K562 (cell line): ENCODE measurements at regions not wholly inside any gene's neighbourhood (a gene's known extent, or its start where the extent isn't known, plus 50 kb on each side); places are given as distances from the start of the nearest gene placed in this dataset.

Experiments used
- CTCF ChIP-seq, 3 experiments: IDR thresholded peaks in 2 of 3; conservative IDR thresholded peaks in 1 of 3; 2 replicates each; pipeline ENCODE4 v1.5.1; 2011 to 2012; ENCODE audit warnings: low read length in 3 of 3, mild to moderate bottlenecking in 3 of 3, control low read depth in 2 of 3, improper control_type of control experiment in 1 of 3, inconsistent platforms in 1 of 3, low read depth in 1 of 3, mixed read lengths in 1 of 3, moderate library complexity in 1 of 3; ENCODE audit not compliant: insufficient read depth in 2 of 3
- ETS2 ChIP-seq: IDR thresholded peaks from 2 replicates; pipeline ENCODE4 v1.6.1; 2016; ENCODE audit warnings: borderline replicate concordance, missing genetic modification characterization, mild to moderate bottlenecking, moderate library complexity, missing compliant biosample characterization; ENCODE audit not compliant: poor library complexity, severe bottlenecking
- MAFK ChIP-seq: IDR thresholded peaks from 2 replicates; pipeline ENCODE4 v1.6.1; 2011; ENCODE audit warnings: low read length, improper control_type of control experiment
- MTA3 ChIP-seq: fragments of 450-650 bp; formaldehyde crosslinking; IDR thresholded peaks from 2 replicates; pipeline ENCODE4 v1.6.1; 2017; ENCODE audit warnings: mild to moderate bottlenecking, borderline replicate concordance
- PHB ChIP-seq: fragments of 250-450 bp; sonication (Bioruptor Pico); IDR thresholded peaks from 2 replicates; pipeline ENCODE4 v1.5.0; 2021
- POLR2A ChIP-seq: fragments of 450-650 bp; conservative IDR thresholded peaks from 2 replicates; pipeline ENCODE4 v1.6.1; 2016
- POLR2AphosphoS5 ChIP-seq: IDR thresholded peaks from 2 replicates; pipeline ENCODE4 v1.6.1; 2011; ENCODE audit warnings: mild to moderate bottlenecking, low read depth, low read length, moderate library complexity; ENCODE audit not compliant: control insufficient read depth, insufficient read depth
- RFX5 ChIP-seq: IDR thresholded peaks from 2 replicates; pipeline ENCODE4 v1.6.1; 2011; ENCODE audit warnings: low read depth, mild to moderate bottlenecking, improper control_type of control experiment, low read length
- SAFB ChIP-seq: fragments of 200-400 bp; formaldehyde crosslinking; IDR thresholded peaks from 2 replicates; pipeline ENCODE4 v1.6.1; 2017; ENCODE audit warnings: low read depth, low read length, borderline replicate concordance
- ZNF224 ChIP-seq: sonication (generic); formaldehyde crosslinking; IDR thresholded peaks from 2 replicates; pipeline ENCODE4 v1.8.0; 2022; ENCODE audit warnings: mild to moderate bottlenecking, missing genetic modification reagents
- ZNF253 ChIP-seq: fragments of 250-450 bp; sonication (Bioruptor Pico); conservative IDR thresholded peaks from 2 replicates; pipeline ENCODE4 v1.6.1; 2021; ENCODE audit warnings: mild to moderate bottlenecking

DNA sequence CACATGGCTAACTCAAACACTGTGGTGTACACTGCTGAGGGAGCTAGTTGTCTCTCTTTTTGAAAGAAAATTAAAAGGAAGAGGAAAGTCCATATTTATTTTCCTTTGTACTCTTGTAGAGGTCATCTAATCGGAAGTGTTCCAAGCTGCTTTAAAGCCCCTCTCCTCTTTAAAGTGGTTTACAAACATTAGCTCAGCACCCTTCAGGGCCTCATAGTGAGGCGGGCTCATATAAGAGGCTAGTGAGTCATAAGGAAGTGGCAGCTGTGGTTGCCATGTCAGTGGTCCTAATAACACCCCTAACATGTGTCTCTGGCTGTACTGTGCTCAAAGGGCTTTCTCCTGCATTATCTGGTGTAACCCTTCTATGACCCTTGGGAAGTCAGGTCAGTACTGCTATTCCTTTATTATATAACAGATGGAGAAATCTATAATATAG is 104.4 kb upstream of the SERBP1 start:
- no peak for TF ChIP-seq POLR2A
- TF ChIP-seq ZNF224 (CRISPR knock-in tag), result no peak
- TF ChIP-seq RFX5, result no peak
- no peak for TF ChIP-seq SAFB
- TF ChIP-seq CTCF (IDR thresholded peaks at IDR 0.05 in 2 of 3, conservative IDR thresholded peaks at IDR 0.05 in 1 of 3; ENCODE audit: insufficient read depth in 2 of 3, low read depth in 1 of 3, low read length in 3 of 3), result no peak
- TF ChIP-seq PHB (CRISPR knock-in tag), result no peak
- TF ChIP-seq MAFK, result no peak
- no peak for TF ChIP-seq ETS2 (tag)
- no peak for TF ChIP-seq MTA3
- TF ChIP-seq POLR2AphosphoS5, result no peak
- TF ChIP-seq ZNF253 (CRISPR knock-in tag), result no peak
